NB4 (cell line): ENCODE measurements at regions not wholly inside any gene's neighbourhood (a gene's known extent, or its start where the extent isn't known, plus 50 kb on each side); places are given as distances from the start of the nearest gene placed in this dataset.

Source experiments
- POLR2A ChIP-seq: IDR thresholded peaks from 2 replicates; pipeline ENCODE4 v1.6.1; 2011; ENCODE audit warnings: mild to moderate bottlenecking; ENCODE audit not compliant: insufficient read length; ENCODE audit errors: extremely low read depth
- TF ChIP-seq, protein P1 (sequence below): IDR thresholded peaks from one replicate; pipeline ENCODE4 v1.5.1; 2012; ENCODE audit warnings: low read depth, low read length

DNA sequence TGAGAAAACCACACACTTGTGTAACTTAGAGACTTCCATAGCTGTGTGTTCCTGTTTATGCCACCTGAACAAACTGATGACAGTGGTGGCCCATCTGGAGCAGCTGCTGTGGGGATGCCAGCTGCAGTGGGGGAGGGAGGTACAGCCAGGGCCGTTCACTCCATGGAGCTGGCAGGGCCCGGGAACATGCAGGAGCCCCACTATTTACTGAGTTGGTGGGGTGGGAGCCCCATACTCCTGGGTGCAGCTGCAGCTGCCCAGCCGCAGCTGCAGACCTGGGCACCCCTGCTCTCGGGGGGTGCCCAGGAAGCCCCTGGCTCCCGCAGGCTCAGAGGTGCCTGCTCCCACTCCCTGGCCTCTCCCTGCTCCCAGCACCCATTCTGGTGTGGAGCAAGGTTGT, 398.6 kb upstream of the RASGEF1B start:
- TF ChIP-seq, protein P1, sequence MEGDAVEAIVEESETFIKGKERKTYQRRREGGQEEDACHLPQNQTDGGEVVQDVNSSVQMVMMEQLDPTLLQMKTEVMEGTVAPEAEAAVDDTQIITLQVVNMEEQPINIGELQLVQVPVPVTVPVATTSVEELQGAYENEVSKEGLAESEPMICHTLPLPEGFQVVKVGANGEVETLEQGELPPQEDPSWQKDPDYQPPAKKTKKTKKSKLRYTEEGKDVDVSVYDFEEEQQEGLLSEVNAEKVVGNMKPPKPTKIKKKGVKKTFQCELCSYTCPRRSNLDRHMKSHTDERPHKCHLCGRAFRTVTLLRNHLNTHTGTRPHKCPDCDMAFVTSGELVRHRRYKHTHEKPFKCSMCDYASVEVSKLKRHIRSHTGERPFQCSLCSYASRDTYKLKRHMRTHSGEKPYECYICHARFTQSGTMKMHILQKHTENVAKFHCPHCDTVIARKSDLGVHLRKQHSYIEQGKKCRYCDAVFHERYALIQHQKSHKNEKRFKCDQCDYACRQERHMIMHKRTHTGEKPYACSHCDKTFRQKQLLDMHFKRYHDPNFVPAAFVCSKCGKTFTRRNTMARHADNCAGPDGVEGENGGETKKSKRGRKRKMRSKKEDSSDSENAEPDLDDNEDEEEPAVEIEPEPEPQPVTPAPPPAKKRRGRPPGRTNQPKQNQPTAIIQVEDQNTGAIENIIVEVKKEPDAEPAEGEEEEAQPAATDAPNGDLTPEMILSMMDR, result no peak
- TF ChIP-seq POLR2A, result no peak
